Endodermal cell (in vitro differentiated cells): ENCODE measurements at regions not wholly inside any gene's neighbourhood (a gene's known extent, or its start where the extent isn't known, plus 50 kb on each side); places are given as distances from the start of the nearest gene placed in this dataset.

ENCODE experiments used
- DNase-seq: peaks from one replicate; pipeline ENCODE4 v3.0.0-alpha.2; 2017
- H3K27ac ChIP-seq: 2 replicates; pipeline ENCODE4 v1.5.1; 2013; ENCODE audit warnings: mild to moderate bottlenecking, low read depth, low read length, moderate library complexity
- H3K27me3 ChIP-seq: 2 replicates; pipeline ENCODE4 v1.6.1; 2013; ENCODE audit warnings: mild to moderate bottlenecking, low read length, moderate library complexity; ENCODE audit not compliant: insufficient read depth, control insufficient read depth, poor library complexity, severe bottlenecking
- H3K36me3 ChIP-seq: 2 replicates; pipeline ENCODE4 v1.7.0; 2013; ENCODE audit warnings: mild to moderate bottlenecking, low read length, moderate library complexity; ENCODE audit not compliant: control insufficient read depth, insufficient read depth
- H3K4me1 ChIP-seq: one replicate; pipeline ENCODE4 v1.7.0; 2013; ENCODE audit warnings: low read length; ENCODE audit not compliant: control insufficient read depth, insufficient read depth
- H3K4me3 ChIP-seq: 2 replicates; pipeline ENCODE4 v1.5.1; 2013; ENCODE audit warnings: mild to moderate bottlenecking, low read length, moderate library complexity
- H3K9ac ChIP-seq: 2 replicates; pipeline ENCODE4 v1.6.1; 2013; ENCODE audit warnings: mild to moderate bottlenecking, low read length, moderate library complexity; ENCODE audit not compliant: poor library complexity, severe bottlenecking; ENCODE audit errors: extremely low read depth
- H3K9me3 ChIP-seq: 2 replicates; pipeline ENCODE4 v1.6.1; 2013; ENCODE audit warnings: mild to moderate bottlenecking, low read length, moderate library complexity; ENCODE audit not compliant: control insufficient read depth
- H3K27ac Mint-ChIP-seq: 2 replicates; pipeline ENCODE4 v1.8.0; 2020; ENCODE audit warnings: mixed read lengths
- H3K27me3 Mint-ChIP-seq: 2 replicates; pipeline ENCODE4 v1.8.0; 2021; ENCODE audit warnings: mild to moderate bottlenecking, mixed read lengths; ENCODE audit not compliant: insufficient read depth
- H3K36me3 Mint-ChIP-seq: 2 replicates; pipeline ENCODE4 v1.8.0; 2020; ENCODE audit warnings: low read depth, mixed read lengths
- H3K4me1 Mint-ChIP-seq: 2 replicates; pipeline ENCODE4 v1.8.0; 2020; ENCODE audit warnings: mixed read lengths
- H3K4me3 Mint-ChIP-seq: 2 replicates; pipeline ENCODE4 v1.8.0; 2020; ENCODE audit warnings: mild to moderate bottlenecking, moderate library complexity, mixed read lengths
- H3K9me3 Mint-ChIP-seq: 2 replicates; pipeline ENCODE4 v1.8.0; 2020; ENCODE audit warnings: mild to moderate bottlenecking, mixed read lengths
- CTCF ChIP-seq: fragments of 200-600 bp; sonication (generic); conservative IDR thresholded peaks from 2 replicates; pipeline ENCODE4 v1.5.0; 2021; ENCODE audit warnings: antibody characterized with exemption, mild to moderate bottlenecking
- WGBS, 2 experiments: methylation state at CpG; one replicate each; pipeline versions ENCODE4 v1.1.5 to v1.1.7; 2013; ENCODE audit warnings: missing lambda C conversion rate in 2 of 2, mixed read lengths in 1 of 2; ENCODE audit not compliant: insufficient coverage in 1 of 2, insufficient read length in 1 of 2; 5-methylcytosine and 5-hydroxymethylcytosine counted together

- no peaks in the 10 kb centered on the region for H3K27me3 ChIP-seq
- H3K4me3 Mint-ChIP-seq, result no peak overlapping the region
- H3K36me3 Mint-ChIP-seq, result no peaks in the 10 kb centered on the region
- no peak overlapping the region for H3K27ac ChIP-seq
- H3K4me3 ChIP-seq, result no peak overlapping the region
- H3K36me3 ChIP-seq, result no peaks in the 10 kb centered on the region
- DNase-seq, result no peak
- H3K27ac Mint-ChIP-seq, result no peak overlapping the region
- 54% methylated on average over 2 of the region's 2 CpGs; no CpG with 5 or more reads in 1 of the 2 experiments for WGBS, 2 experiments
- TF ChIP-seq CTCF, result no peak
- no peaks in the 10 kb centered on the region for H3K4me1 Mint-ChIP-seq
- no peak overlapping the region for H3K9ac ChIP-seq
- H3K9me3 ChIP-seq, result no peaks in the 10 kb centered on the region
- H3K4me1 ChIP-seq, result no peaks in the 10 kb centered on the region
- no peaks in the 10 kb centered on the region for H3K27me3 Mint-ChIP-seq
- H3K9me3 Mint-ChIP-seq, result no peaks in the 10 kb centered on the region
These were observed 1100.6 kb downstream of the NLGN4Y start for GRCh38 chrY:15624928-15625327.

GRCh38 chrY:15648198-15648597, 1123.9 kb downstream of the NLGN4Y start:
- no peak overlapping the region for H3K4me3 ChIP-seq
- no peaks in the 10 kb centered on the region for H3K36me3 ChIP-seq
- no peaks in the 10 kb centered on the region for H3K9me3 ChIP-seq
- H3K27me3 Mint-ChIP-seq, result no peaks in the 10 kb centered on the region
- H3K4me1 Mint-ChIP-seq, result no peaks in the 10 kb centered on the region
- no peak for DNase-seq
- H3K9ac ChIP-seq, result no peak overlapping the region
- H3K27me3 ChIP-seq, result no peaks in the 10 kb centered on the region
- TF ChIP-seq CTCF, result no peak
- H3K36me3 Mint-ChIP-seq, result no peaks in the 10 kb centered on the region
- H3K27ac Mint-ChIP-seq, result no peak overlapping the region
- no peaks in the 10 kb centered on the region for H3K4me1 ChIP-seq
- H3K4me3 Mint-ChIP-seq, result no peak overlapping the region
- H3K9me3 Mint-ChIP-seq, result no peaks in the 10 kb centered on the region
- H3K27ac ChIP-seq, result no peak overlapping the region

- no peaks in the 10 kb centered on the region for H3K27me3 Mint-ChIP-seq
- H3K9ac ChIP-seq, result no peak overlapping the region
- no peak overlapping the region for H3K4me3 ChIP-seq
- H3K36me3 Mint-ChIP-seq, result no peaks in the 10 kb centered on the region
- H3K27ac ChIP-seq, result no peak overlapping the region
- H3K36me3 ChIP-seq, result no peaks in the 10 kb centered on the region
- WGBS, 2 experiments, result 50% methylated on average over 1 of the region's 2 CpGs; no CpG with 5 or more reads in 1 of the 2 experiments
- no peak overlapping the region for H3K27ac Mint-ChIP-seq
- no peaks in the 10 kb centered on the region for H3K4me1 Mint-ChIP-seq
- no peak for DNase-seq
- no peaks in the 10 kb centered on the region for H3K9me3 Mint-ChIP-seq
- TF ChIP-seq CTCF, result no peak
- H3K4me3 Mint-ChIP-seq, result no peak overlapping the region
- no peaks in the 10 kb centered on the region for H3K27me3 ChIP-seq
- no peaks in the 10 kb centered on the region for H3K9me3 ChIP-seq
- H3K4me1 ChIP-seq, result no peaks in the 10 kb centered on the region
These were observed 1125.7 kb downstream of the NLGN4Y start for GRCh38 chrY:15650056-15650455.
